ENCODE measurements at regions not wholly inside any gene's neighbourhood (a gene's known extent, or its start where the extent isn't known, plus 50 kb on each side); places are given as distances from the start of the nearest gene placed in this dataset.

- no peak for TF ChIP-seq CTCF (IDR thresholded peaks at IDR 0.05; ENCODE audit: borderline replicate concordance, control extremely low read depth, extremely low read depth, insufficient read depth, missing control alignments)
- DNase-seq (ENCODE audit: low spot score), result no peak
Measured at GRCh38 chr11:110808248-110808647, 96.0 kb upstream of the ARHGAP20 start.

GRCh38 chr11:110807801-110808200 is 95.6 kb upstream of the ARHGAP20 start:
- DNase-seq (ENCODE audit: low spot score), result no peak
- in situ Hi-C loops (cut with MboI; ENCODE audit: low sequenced_read_pairs, unreplicated experiment), result no loop called here
- TF ChIP-seq CTCF (IDR thresholded peaks at IDR 0.05; ENCODE audit: borderline replicate concordance, control extremely low read depth, extremely low read depth, insufficient read depth, missing control alignments), result no peak

More at GRCh38 chr11:110808248-110808647, 96.0 kb upstream of the ARHGAP20 start:
- in situ Hi-C loops (cut with MboI; ENCODE audit: low sequenced_read_pairs, unreplicated experiment), result no loop called here

- no peak for TF ChIP-seq CTCF (IDR thresholded peaks at IDR 0.05; ENCODE audit: borderline replicate concordance, control extremely low read depth, extremely low read depth, insufficient read depth, missing control alignments)
- DNase-seq (ENCODE audit: low spot score), result no peak
- in situ Hi-C loops (cut with MboI; ENCODE audit: low sequenced_read_pairs, unreplicated experiment), result no loop called here
Measured at GRCh38 chr11:110805756-110806155, 93.5 kb upstream of the ARHGAP20 start.

GRCh38 chr11:110802162-110802561 is 89.9 kb upstream of the ARHGAP20 start:
- no peak for TF ChIP-seq CTCF (IDR thresholded peaks at IDR 0.05; ENCODE audit: borderline replicate concordance, control extremely low read depth, extremely low read depth, insufficient read depth, missing control alignments)

GRCh38 chr11:110801328-110801727 is 89.1 kb upstream of the ARHGAP20 start:
- no peak for TF ChIP-seq CTCF (IDR thresholded peaks at IDR 0.05; ENCODE audit: borderline replicate concordance, control extremely low read depth, extremely low read depth, insufficient read depth, missing control alignments)
- DNase-seq (ENCODE audit: low spot score), result no peak
- in situ Hi-C loops (cut with MboI; ENCODE audit: low sequenced_read_pairs, unreplicated experiment), result no loop called here

More at GRCh38 chr11:110802162-110802561, 89.9 kb upstream of the ARHGAP20 start:
- in situ Hi-C loops (cut with MboI; ENCODE audit: low sequenced_read_pairs, unreplicated experiment), result no loop called here
- no peak for DNase-seq (ENCODE audit: low spot score)

- TF ChIP-seq CTCF (IDR thresholded peaks at IDR 0.05; ENCODE audit: borderline replicate concordance, control extremely low read depth, extremely low read depth, insufficient read depth, missing control alignments), result no peak
- in situ Hi-C loops (cut with MboI; ENCODE audit: low sequenced_read_pairs, unreplicated experiment), result no loop called here
- no peak for DNase-seq (ENCODE audit: low spot score)
Measured at GRCh38 chr11:110798201-110798900, 86.1 kb upstream of the ARHGAP20 start.
